ENCODE measurements at regions not wholly inside any gene's neighbourhood (a gene's known extent, or its start where the extent isn't known, plus 50 kb on each side); places are given as distances from the start of the nearest gene placed in this dataset.

DNA sequence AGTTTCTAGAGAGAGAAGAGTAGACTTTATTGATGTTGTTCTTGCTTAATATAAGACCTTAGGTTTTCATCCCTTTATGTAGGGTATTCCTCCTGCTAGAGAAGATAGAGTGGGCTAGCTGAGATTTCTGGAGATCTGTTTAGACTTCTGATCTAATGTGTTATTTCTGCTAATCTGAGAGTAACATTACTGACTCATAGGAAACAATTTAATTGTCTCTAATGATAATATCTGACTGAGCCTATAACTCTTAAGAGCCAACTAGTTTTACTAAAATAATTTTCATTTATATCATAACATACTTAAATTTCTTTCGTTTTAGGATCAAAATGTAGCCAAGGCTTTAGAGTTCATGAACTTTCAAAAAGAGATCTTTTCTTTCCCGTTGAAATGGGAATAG, 618.7 kb upstream of the ZEB2 start:
- no peak overlapping the region for H3K27ac ChIP-seq (ENCODE audit: low read depth, low read length)
- no peak overlapping the region for H3K9ac ChIP-seq (ENCODE audit: low read length)
- no peaks in the 10 kb centered on the region for H3K27me3 ChIP-seq (ENCODE audit: control insufficient read depth, insufficient read depth, low read length)
- no peak overlapping the region for H3K4me3 ChIP-seq (ENCODE audit: low read length)
- H3K4me1 ChIP-seq (ENCODE audit: control insufficient read depth, insufficient read depth, low read length), result no peaks in the 10 kb centered on the region
- H3K36me3 ChIP-seq (ENCODE audit: control insufficient read depth, insufficient read depth, low read length), result no peaks in the 10 kb centered on the region

DNA sequence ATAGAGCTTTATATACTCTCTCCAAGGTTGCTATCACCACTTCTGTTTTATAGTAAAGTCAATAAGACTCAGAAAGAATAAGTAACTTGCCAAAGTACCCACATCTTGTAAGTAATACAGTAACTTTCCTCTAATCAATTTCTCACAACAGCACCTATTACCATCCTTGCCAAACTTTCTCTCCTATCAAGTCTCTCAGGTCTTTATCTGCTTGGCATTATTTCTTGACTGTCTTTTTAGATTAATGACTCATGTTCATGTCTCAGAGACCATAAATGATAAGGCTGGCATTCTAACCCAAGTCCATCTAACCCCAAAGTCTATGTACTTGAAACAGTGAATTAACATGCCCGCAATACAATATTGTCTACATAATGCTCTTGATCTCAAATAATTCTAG, 618.0 kb upstream of the ZEB2 start:
- H3K9ac ChIP-seq (ENCODE audit: low read length), result no peak overlapping the region
- no peak overlapping the region for H3K4me3 ChIP-seq (ENCODE audit: low read length)
- H3K27ac ChIP-seq (ENCODE audit: low read depth, low read length), result no peak overlapping the region
- H3K27me3 ChIP-seq (ENCODE audit: control insufficient read depth, insufficient read depth, low read length), result no peaks in the 10 kb centered on the region
- no peaks in the 10 kb centered on the region for H3K36me3 ChIP-seq (ENCODE audit: control insufficient read depth, insufficient read depth, low read length)
- H3K4me1 ChIP-seq (ENCODE audit: control insufficient read depth, insufficient read depth, low read length), result no peaks in the 10 kb centered on the region

DNA sequence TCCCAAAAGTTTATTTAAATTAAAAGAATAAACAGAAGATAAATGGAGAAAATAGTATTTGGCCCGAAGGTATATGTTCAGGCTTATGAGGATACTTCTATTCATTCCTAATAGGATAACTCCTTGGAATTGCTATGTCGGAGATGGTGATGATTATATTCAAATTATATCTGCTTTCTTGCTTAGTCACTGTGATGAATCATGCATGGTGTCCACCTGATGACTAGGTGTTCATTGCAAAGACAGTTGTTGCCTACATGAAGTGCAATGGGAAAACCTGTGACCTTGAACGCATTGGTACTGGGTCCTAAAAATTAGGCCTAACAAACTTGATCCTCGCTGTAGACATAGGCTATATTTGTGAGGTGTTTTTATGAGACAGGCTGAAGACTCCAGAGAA, 617.3 kb upstream of the ZEB2 start:
- H3K4me1 ChIP-seq (ENCODE audit: control insufficient read depth, insufficient read depth, low read length), result no peaks in the 10 kb centered on the region
- H3K4me3 ChIP-seq (ENCODE audit: low read length), result no peak overlapping the region
- H3K9ac ChIP-seq (ENCODE audit: low read length), result no peak overlapping the region
- H3K36me3 ChIP-seq (ENCODE audit: control insufficient read depth, insufficient read depth, low read length), result no peaks in the 10 kb centered on the region
- no peak overlapping the region for H3K27ac ChIP-seq (ENCODE audit: low read depth, low read length)
- no peaks in the 10 kb centered on the region for H3K27me3 ChIP-seq (ENCODE audit: control insufficient read depth, insufficient read depth, low read length)

GRCh38 chr2:145136702-145137101, 616.8 kb upstream of the ZEB2 start:
- Histone ChIP-seq H3K27ac (ENCODE audit: low read depth, low read length) (no peak overlapping the region), H3K4me1 (ENCODE audit: control insufficient read depth, insufficient read depth, low read length) (no peaks in the 10 kb centered on the region), H3K36me3 (ENCODE audit: control insufficient read depth, insufficient read depth, low read length) (no peaks in the 10 kb centered on the region), H3K27me3 (ENCODE audit: control insufficient read depth, insufficient read depth, low read length) (no peaks in the 10 kb centered on the region), H3K9ac (ENCODE audit: low read length) (no peak overlapping the region), H3K4me3 (ENCODE audit: low read length) (no peak overlapping the region)

- H3K4me1 ChIP-seq (ENCODE audit: control insufficient read depth, insufficient read depth, low read length), result no peaks in the 10 kb centered on the region
- H3K27me3 ChIP-seq (ENCODE audit: control insufficient read depth, insufficient read depth, low read length), result no peaks in the 10 kb centered on the region
- no peak overlapping the region for H3K9ac ChIP-seq (ENCODE audit: low read length)
- H3K4me3 ChIP-seq (ENCODE audit: low read length), result no peak overlapping the region
- H3K27ac ChIP-seq (ENCODE audit: low read depth, low read length), result no peak overlapping the region
- H3K36me3 ChIP-seq (ENCODE audit: control insufficient read depth, insufficient read depth, low read length), result no peaks in the 10 kb centered on the region
These were observed 606.2 kb upstream of the ZEB2 start for GRCh38 chr2:145126146-145126545.

DNA sequence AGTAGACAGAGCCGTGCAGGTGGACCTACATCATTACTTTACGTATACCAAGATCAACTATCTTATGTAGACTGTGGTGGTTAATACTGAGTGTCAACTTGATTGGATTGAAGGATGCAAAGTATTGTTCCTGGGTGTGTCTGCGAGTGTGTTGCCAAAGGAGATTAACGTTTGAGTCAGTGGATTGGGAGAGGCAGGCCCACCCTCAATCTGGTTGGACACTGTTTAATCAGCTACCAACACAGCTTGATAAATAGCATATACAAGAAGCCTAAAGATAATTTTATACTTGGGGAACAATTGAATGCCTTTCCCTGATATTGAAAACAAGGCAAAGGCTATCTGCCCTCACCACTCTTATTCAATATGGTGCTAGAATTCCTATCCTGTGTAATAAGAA, 604.2 kb upstream of the ZEB2 start:
- Histone ChIP-seq H3K36me3 (ENCODE audit: control insufficient read depth, insufficient read depth, low read length) (no peaks in the 10 kb centered on the region), H3K27me3 (ENCODE audit: control insufficient read depth, insufficient read depth, low read length) (no peaks in the 10 kb centered on the region), H3K9ac (ENCODE audit: low read length) (no peak overlapping the region), H3K4me3 (ENCODE audit: low read length) (no peak overlapping the region), H3K4me1 (ENCODE audit: control insufficient read depth, insufficient read depth, low read length) (no peaks in the 10 kb centered on the region), H3K27ac (ENCODE audit: low read depth, low read length) (no peak overlapping the region)

- Histone ChIP-seq H3K27ac (ENCODE audit: low read depth, low read length) (no peak overlapping the region), H3K9ac (ENCODE audit: low read length) (no peak overlapping the region), H3K27me3 (ENCODE audit: control insufficient read depth, insufficient read depth, low read length) (no peaks in the 10 kb centered on the region), H3K36me3 (ENCODE audit: control insufficient read depth, insufficient read depth, low read length) (no peaks in the 10 kb centered on the region), H3K4me1 (ENCODE audit: control insufficient read depth, insufficient read depth, low read length) (no peaks in the 10 kb centered on the region), H3K4me3 (ENCODE audit: low read length) (no peak overlapping the region)
These were observed 603.7 kb upstream of the ZEB2 start for GRCh38 chr2:145123606-145124005.

- H3K27me3 ChIP-seq (ENCODE audit: control insufficient read depth, insufficient read depth, low read length), result no peaks in the 10 kb centered on the region
- H3K4me3 ChIP-seq (ENCODE audit: low read length), result no peak overlapping the region
- H3K27ac ChIP-seq (ENCODE audit: low read depth, low read length), result no peak overlapping the region
- no peak overlapping the region for H3K9ac ChIP-seq (ENCODE audit: low read length)
- H3K4me1 ChIP-seq (ENCODE audit: control insufficient read depth, insufficient read depth, low read length), result no peaks in the 10 kb centered on the region
- H3K36me3 ChIP-seq (ENCODE audit: control insufficient read depth, insufficient read depth, low read length), result no peaks in the 10 kb centered on the region
These were observed 599.3 kb upstream of the ZEB2 start for GRCh38 chr2:145119225-145119624.

GRCh38 chr2:145116834-145117725, 597.2 kb upstream of the ZEB2 start:
- Histone ChIP-seq H3K36me3 (ENCODE audit: control insufficient read depth, insufficient read depth, low read length) (no peaks in the 10 kb centered on the region), H3K4me1 (ENCODE audit: control insufficient read depth, insufficient read depth, low read length) (no peaks in the 10 kb centered on the region), H3K9ac (ENCODE audit: low read length) (no peak overlapping the region), H3K4me3 (ENCODE audit: low read length) (no peak overlapping the region), H3K27me3 (ENCODE audit: control insufficient read depth, insufficient read depth, low read length) (no peaks in the 10 kb centered on the region), H3K27ac (ENCODE audit: low read depth, low read length) (no peak overlapping the region)

GRCh38 chr2:145116056-145116455, 596.1 kb upstream of the ZEB2 start:
- Histone ChIP-seq H3K4me3 (ENCODE audit: low read length) (no peak overlapping the region), H3K4me1 (ENCODE audit: control insufficient read depth, insufficient read depth, low read length) (no peaks in the 10 kb centered on the region), H3K36me3 (ENCODE audit: control insufficient read depth, insufficient read depth, low read length) (no peaks in the 10 kb centered on the region), H3K9ac (ENCODE audit: low read length) (no peak overlapping the region), H3K27ac (ENCODE audit: low read depth, low read length) (no peak overlapping the region), H3K27me3 (ENCODE audit: control insufficient read depth, insufficient read depth, low read length) (no peaks in the 10 kb centered on the region)

GRCh38 chr2:145114726-145115125, 594.8 kb upstream of the ZEB2 start:
- no peak overlapping the region for H3K27ac ChIP-seq (ENCODE audit: low read depth, low read length)
- H3K9ac ChIP-seq (ENCODE audit: low read length), result no peak overlapping the region
- H3K27me3 ChIP-seq (ENCODE audit: control insufficient read depth, insufficient read depth, low read length), result no peaks in the 10 kb centered on the region
- H3K4me1 ChIP-seq (ENCODE audit: control insufficient read depth, insufficient read depth, low read length), result no peaks in the 10 kb centered on the region
- H3K4me3 ChIP-seq (ENCODE audit: low read length), result no peak overlapping the region
- no peaks in the 10 kb centered on the region for H3K36me3 ChIP-seq (ENCODE audit: control insufficient read depth, insufficient read depth, low read length)

DNA sequence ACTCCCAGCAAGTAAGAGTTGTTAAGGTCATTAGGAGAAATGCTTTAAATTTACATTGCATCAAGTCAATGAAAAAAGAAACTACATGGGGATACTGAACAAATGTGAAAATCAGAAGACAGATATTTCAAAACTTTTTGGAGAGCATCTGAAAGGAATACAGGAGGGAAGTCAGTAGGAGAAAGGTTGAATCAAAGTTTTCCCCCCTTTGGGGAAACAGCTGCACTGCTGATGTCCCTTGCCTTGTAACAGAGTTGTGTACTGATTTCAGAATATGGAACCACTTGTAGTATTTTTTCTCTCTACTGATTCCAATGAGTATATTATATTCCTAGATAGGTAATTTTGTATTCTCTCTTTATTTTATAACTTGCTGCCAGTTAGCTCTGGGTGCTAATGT, 592.5 kb upstream of the ZEB2 start:
- H3K4me3 ChIP-seq (ENCODE audit: low read length), result no peak overlapping the region
- no peak overlapping the region for H3K27ac ChIP-seq (ENCODE audit: low read depth, low read length)
- no peaks in the 10 kb centered on the region for H3K4me1 ChIP-seq (ENCODE audit: control insufficient read depth, insufficient read depth, low read length)
- H3K36me3 ChIP-seq (ENCODE audit: control insufficient read depth, insufficient read depth, low read length), result no peaks in the 10 kb centered on the region
- H3K9ac ChIP-seq (ENCODE audit: low read length), result no peak overlapping the region
- H3K27me3 ChIP-seq (ENCODE audit: control insufficient read depth, insufficient read depth, low read length), result no peaks in the 10 kb centered on the region

GRCh38 chr2:145110668-145111356, 590.9 kb upstream of the ZEB2 start:
- H3K36me3 ChIP-seq (ENCODE audit: control insufficient read depth, insufficient read depth, low read length), result no peaks in the 10 kb centered on the region
- no peak overlapping the region for H3K4me3 ChIP-seq (ENCODE audit: low read length)
- no peak overlapping the region for H3K27ac ChIP-seq (ENCODE audit: low read depth, low read length)
- H3K9ac ChIP-seq (ENCODE audit: low read length), result no peak overlapping the region
- H3K27me3 ChIP-seq (ENCODE audit: control insufficient read depth, insufficient read depth, low read length), result no peaks in the 10 kb centered on the region
- no peaks in the 10 kb centered on the region for H3K4me1 ChIP-seq (ENCODE audit: control insufficient read depth, insufficient read depth, low read length)

Data from rectal smooth muscle tissue (tissue), 1 donor.